SK-N-SH (cell line): ENCODE measurements at regions not wholly inside any gene's neighbourhood (a gene's known extent, or its start where the extent isn't known, plus 50 kb on each side); places are given as distances from the start of the nearest gene placed in this dataset.

Experiments used
- CHD2 ChIP-seq: fragments of 150-350 bp; IDR thresholded peaks from 2 replicates; pipeline ENCODE4 v1.6.1; 2018; ENCODE audit warnings: low read length; ENCODE audit not compliant: partially characterized antibody
- CTCF ChIP-seq: fragments of 200-600 bp; sonication (generic); IDR thresholded peaks from 2 replicates; pipeline ENCODE4 v1.6.1; 2017; ENCODE audit warnings: antibody characterized with exemption, mild to moderate bottlenecking, moderate library complexity
- EP300 ChIP-seq, 2 experiments: IDR thresholded peaks; 2 replicates each; pipeline versions ENCODE4 v1.4.0 to v1.6.1; 2012; ENCODE audit warnings: borderline replicate concordance in 1 of 2, low read depth in 1 of 2, low read length in 1 of 2
- EZH2phosphoT487 ChIP-seq: fragments of 200-600 bp; sonication (generic); IDR thresholded peaks from 2 replicates; pipeline ENCODE4 v1.6.1; 2017; ENCODE audit warnings: low read depth, mixed run types, mild to moderate bottlenecking, antibody characterized with exemption, moderate library complexity, borderline replicate concordance
- FOSL2 ChIP-seq: IDR thresholded peaks from 2 replicates; pipeline ENCODE4 v1.4.0; 2012; ENCODE audit warnings: low read depth, mild to moderate bottlenecking, moderate library complexity, borderline replicate concordance
- GABPA ChIP-seq: IDR thresholded peaks from 2 replicates; pipeline ENCODE4 v1.4.0; 2012; ENCODE audit warnings: low read depth, mild to moderate bottlenecking
- IRF3 ChIP-seq: fragments of 150-350 bp; IDR thresholded peaks from 2 replicates; pipeline ENCODE4 v1.6.1; 2016; ENCODE audit warnings: mild to moderate bottlenecking, low read depth, low read length
- JUND ChIP-seq: IDR thresholded peaks from 2 replicates; pipeline ENCODE4 v1.4.0; 2012
- MAX ChIP-seq: IDR thresholded peaks from 2 replicates; pipeline ENCODE4 v1.4.0; 2012; ENCODE audit warnings: low read depth
- MXI1 ChIP-seq: IDR thresholded peaks from 2 replicates; pipeline ENCODE4 v1.6.1; 2012; ENCODE audit warnings: mild to moderate bottlenecking, low read depth, low read length, improper control_type of control experiment
- NFIC ChIP-seq: IDR thresholded peaks from 2 replicates; pipeline ENCODE4 v1.4.0; 2012; ENCODE audit warnings: borderline replicate concordance
- POLR2AphosphoS5 ChIP-seq: IDR thresholded peaks from 2 replicates; pipeline ENCODE4 v1.6.1; 2012; ENCODE audit warnings: low read depth, low read length
- RAD21 ChIP-seq: IDR thresholded peaks from 2 replicates; pipeline ENCODE4 v1.6.1; 2012; ENCODE audit warnings: mild to moderate bottlenecking, low read length
- ZBTB33 ChIP-seq: IDR thresholded peaks from 2 replicates; pipeline ENCODE4 v1.4.0; 2012; ENCODE audit warnings: low read depth, borderline replicate concordance

- TF ChIP-seq CTCF (no peak), FOSL2 (no peak), RAD21 (no peak), POLR2AphosphoS5 (no peak), CHD2 (no peak), NFIC (no peak), JUND (no peak), EP300 (IDR thresholded peaks at IDR 0.05; ENCODE audit: borderline replicate concordance in 1 of 2, low read depth in 1 of 2, low read length in 1 of 2) (no peak), EZH2phosphoT487 (no peak), GABPA (no peak), MAX (no peak), IRF3 (no peak), MXI1 (no peak), ZBTB33 (no peak)
Measured at GRCh38 chr2:144854596-144854995, 334.7 kb upstream of the ZEB2 start.
